Stimulated activated effector memory CD8-positive, alpha-beta T cell treated with anti-CD3 and anti-CD28 coated beads, Interleukin-12 subunit alpha, Interleukin-12 subunit beta, amount 100 ng/mL, for 72 hours (primary cell): ENCODE measurements at regions not wholly inside any gene's neighbourhood (a gene's known extent, or its start where the extent isn't known, plus 50 kb on each side); places are given as distances from the start of the nearest gene placed in this dataset.

ENCODE experiments used
- ATAC-seq: fragments of 150-1000 bp; cut with Tn5 transposase; 2 replicates; pipeline ENCODE4 v1.10.0; 2021
- DNase-seq, 2 donors: peaks; one replicate each; pipeline ENCODE4 v3.0.0; 2021 to 2022; ENCODE audit warnings: low spot score in 2 of 2
- H3K27ac Mint-ChIP-seq: one replicate; pipeline ENCODE4 v1.8.0; 2022; ENCODE audit warnings: mild to moderate bottlenecking, mixed read lengths
- H3K36me3 Mint-ChIP-seq: one replicate; pipeline ENCODE4 v1.8.0; 2022; ENCODE audit warnings: mild to moderate bottlenecking, mixed read lengths
- H3K4me1 Mint-ChIP-seq: one replicate; pipeline ENCODE4 v1.8.0; 2022; ENCODE audit warnings: mixed read lengths
- H3K4me3 Mint-ChIP-seq: one replicate; pipeline ENCODE4 v1.8.0; 2022; ENCODE audit warnings: mild to moderate bottlenecking, mixed read lengths
- H3K9me3 Mint-ChIP-seq: one replicate; pipeline ENCODE4 v1.8.0; 2022; ENCODE audit warnings: mixed read lengths

- no peak overlapping the region for H3K4me3 Mint-ChIP-seq
- H3K36me3 Mint-ChIP-seq = no peaks in the 10 kb centered on the region
- no peak overlapping the region for H3K27ac Mint-ChIP-seq
- DNase-seq (no peak), ATAC-seq (no peak)
- peaks cover 6% of the 10 kb centered on the region for H3K4me1 Mint-ChIP-seq
- no peaks in the 10 kb centered on the region for H3K9me3 Mint-ChIP-seq
Measured at GRCh38 chr11:104661901-104662300, 236.4 kb downstream of the CASP12 start.

GRCh38 chr11:104661471-104661870 is 236.8 kb downstream of the CASP12 start:
- Mint-ChIP-seq H3K9me3 (no peaks in the 10 kb centered on the region), H3K27ac (no peak overlapping the region), H3K4me1 (peaks cover 9% of the 10 kb centered on the region), H3K4me3 (no peak overlapping the region), H3K36me3 (no peaks in the 10 kb centered on the region)
- ATAC-seq (no peak), DNase-seq (no peak)

GRCh38 chr11:104658177-104658576 is 240.1 kb downstream of the CASP12 start:
- Mint-ChIP-seq H3K9me3 (no peaks in the 10 kb centered on the region), H3K36me3 (peaks cover 5% of the 10 kb centered on the region), H3K4me3 (no peak overlapping the region), H3K4me1 (peaks cover 22% of the 10 kb centered on the region), H3K27ac (no peak overlapping the region)
- ATAC-seq (no peak), DNase-seq (no peak)

GRCh38 chr11:104657083-104657482 is 241.2 kb downstream of the CASP12 start:
- no peak for DNase-seq
- Mint-ChIP-seq H3K27ac (no peak overlapping the region), H3K4me3 (no peak overlapping the region), H3K4me1 (peaks cover 26% of the 10 kb centered on the region), H3K9me3 (no peaks in the 10 kb centered on the region), H3K36me3 (peaks cover 5% of the 10 kb centered on the region)
- ATAC-seq = peak; percentile 87

GRCh38 chr11:104655066-104655465 is 243.2 kb downstream of the CASP12 start:
- DNase-seq (no peak), ATAC-seq (peak; percentile 49)
- Mint-ChIP-seq H3K36me3 (peaks cover 5% of the 10 kb centered on the region), H3K27ac (no peak overlapping the region), H3K9me3 (no peaks in the 10 kb centered on the region), H3K4me1 (peaks cover 26% of the 10 kb centered on the region), H3K4me3 (no peak overlapping the region)

- Mint-ChIP-seq H3K4me1 (peaks cover 26% of the 10 kb centered on the region), H3K4me3 (no peak overlapping the region), H3K9me3 (peaks cover 2% of the 10 kb centered on the region), H3K36me3 (peaks cover 5% of the 10 kb centered on the region), H3K27ac (no peak overlapping the region)
- DNase-seq (no peak), ATAC-seq (no peak)
Measured at GRCh38 chr11:104654181-104654813, 244.0 kb downstream of the CASP12 start.

GRCh38 chr11:104653407-104653806 is 244.9 kb downstream of the CASP12 start:
- peaks cover 26% of the 10 kb centered on the region for H3K4me1 Mint-ChIP-seq
- ATAC-seq (peak; percentile 94), DNase-seq (peak; percentile 4 to 59)
- H3K36me3 Mint-ChIP-seq = peaks cover 5% of the 10 kb centered on the region
- H3K9me3 Mint-ChIP-seq = peaks cover 2% of the 10 kb centered on the region
- peak overlapping the region; percentile 51 for H3K27ac Mint-ChIP-seq
- peak overlapping the region; percentile 32 for H3K4me3 Mint-ChIP-seq

- Mint-ChIP-seq H3K27ac (peak overlapping the region; percentile 51), H3K4me3 (peak overlapping the region; percentile 32), H3K4me1 (peaks cover 26% of the 10 kb centered on the region), H3K9me3 (peaks cover 2% of the 10 kb centered on the region), H3K36me3 (peaks cover 5% of the 10 kb centered on the region)
- DNase-seq = no peak
- no peak for ATAC-seq
Measured at GRCh38 chr11:104652996-104653395, 245.3 kb downstream of the CASP12 start.

GRCh38 chr11:104650234-104650633 is 248.0 kb downstream of the CASP12 start:
- DNase-seq = no peak
- Mint-ChIP-seq H3K9me3 (peaks cover 2% of the 10 kb centered on the region), H3K4me3 (no peak overlapping the region), H3K4me1 (peaks cover 17% of the 10 kb centered on the region), H3K36me3 (peaks cover 5% of the 10 kb centered on the region), H3K27ac (no peak overlapping the region)
- ATAC-seq = no peak

- ATAC-seq (no peak), DNase-seq (no peak)
- Mint-ChIP-seq H3K9me3 (peaks cover 2% of the 10 kb centered on the region), H3K27ac (no peak overlapping the region), H3K4me3 (no peak overlapping the region), H3K36me3 (peaks cover 5% of the 10 kb centered on the region), H3K4me1 (peaks cover 17% of the 10 kb centered on the region)
Measured at GRCh38 chr11:104649002-104649401, 249.3 kb downstream of the CASP12 start.

GRCh38 chr11:104645261-104646222 is 252.7 kb downstream of the CASP12 start:
- H3K4me1 Mint-ChIP-seq = peaks cover 7% of the 10 kb centered on the region
- H3K36me3 Mint-ChIP-seq = no peaks in the 10 kb centered on the region
- H3K4me3 Mint-ChIP-seq = no peak overlapping the region
- DNase-seq (no peak), ATAC-seq (no peak)
- peaks cover 2% of the 10 kb centered on the region for H3K9me3 Mint-ChIP-seq
- no peak overlapping the region for H3K27ac Mint-ChIP-seq

- ATAC-seq (no peak), DNase-seq (no peak)
- no peaks in the 10 kb centered on the region for H3K4me1 Mint-ChIP-seq
- H3K4me3 Mint-ChIP-seq = no peak overlapping the region
- H3K9me3 Mint-ChIP-seq = no peaks in the 10 kb centered on the region
- H3K27ac Mint-ChIP-seq = no peak overlapping the region
- no peaks in the 10 kb centered on the region for H3K36me3 Mint-ChIP-seq
Measured at GRCh38 chr11:104637662-104638170, 260.5 kb downstream of the CASP12 start.

GRCh38 chr11:104633226-104633625 is 265.0 kb downstream of the CASP12 start:
- no peak overlapping the region for H3K27ac Mint-ChIP-seq
- no peak overlapping the region for H3K4me3 Mint-ChIP-seq
- H3K9me3 Mint-ChIP-seq = no peaks in the 10 kb centered on the region
- ATAC-seq (no peak), DNase-seq (no peak)
- no peaks in the 10 kb centered on the region for H3K36me3 Mint-ChIP-seq
- no peaks in the 10 kb centered on the region for H3K4me1 Mint-ChIP-seq

- H3K9me3 Mint-ChIP-seq = no peaks in the 10 kb centered on the region
- no peaks in the 10 kb centered on the region for H3K4me1 Mint-ChIP-seq
- H3K27ac Mint-ChIP-seq = no peak overlapping the region
- no peaks in the 10 kb centered on the region for H3K36me3 Mint-ChIP-seq
- no peak overlapping the region for H3K4me3 Mint-ChIP-seq
- no peak for ATAC-seq
- no peak for DNase-seq
Measured at GRCh38 chr11:104630352-104630751, 267.9 kb downstream of the CASP12 start.

GRCh38 chr11:104625246-104625645 is 273.0 kb downstream of the CASP12 start:
- DNase-seq = no peak
- Mint-ChIP-seq H3K9me3 (no peaks in the 10 kb centered on the region), H3K27ac (no peak overlapping the region), H3K36me3 (no peaks in the 10 kb centered on the region), H3K4me1 (peaks cover 7% of the 10 kb centered on the region), H3K4me3 (no peak overlapping the region)
- ATAC-seq = no peak

GRCh38 chr11:104624021-104624420 is 274.2 kb downstream of the CASP12 start:
- DNase-seq (no peak), ATAC-seq (peak; percentile 76)
- Mint-ChIP-seq H3K4me3 (no peak overlapping the region), H3K27ac (no peak overlapping the region), H3K4me1 (peaks cover 7% of the 10 kb centered on the region), H3K9me3 (no peaks in the 10 kb centered on the region), H3K36me3 (no peaks in the 10 kb centered on the region)
